SJCRH30 (cell line): ENCODE measurements at regions not wholly inside any gene's neighbourhood (a gene's known extent, or its start where the extent isn't known, plus 50 kb on each side); places are given as distances from the start of the nearest gene placed in this dataset.

Source experiments
- DNase-seq, 2 experiments: peaks; one replicate each; pipeline ENCODE4 v3.0.0-alpha.2; 2015 to 2020
- H3K27ac ChIP-seq: fragments of 250-450 bp; sonication (Bioruptor Pico); 2 replicates; pipeline ENCODE4 v1.5.1; 2020; ENCODE audit warnings: mild to moderate bottlenecking, moderate library complexity
- H3K27me3 ChIP-seq: fragments of 250-450 bp; sonication (Bioruptor Pico); 2 replicates; pipeline ENCODE4 v1.5.1; 2020; ENCODE audit warnings: mild to moderate bottlenecking, moderate library complexity
- H3K36me3 ChIP-seq: fragments of 250-450 bp; sonication (Bioruptor Pico); 2 replicates; pipeline ENCODE4 v1.5.1; 2020; ENCODE audit warnings: mild to moderate bottlenecking, moderate library complexity
- H3K4me1 ChIP-seq: fragments of 250-450 bp; sonication (Bioruptor Pico); 2 replicates; pipeline ENCODE4 v1.5.1; 2020; ENCODE audit warnings: mild to moderate bottlenecking, moderate library complexity
- H3K4me3 ChIP-seq: fragments of 250-450 bp; sonication (Bioruptor Pico); 2 replicates; pipeline ENCODE4 v1.5.1; 2020; ENCODE audit warnings: mild to moderate bottlenecking, moderate library complexity
- H3K9me3 ChIP-seq: fragments of 250-450 bp; sonication (Bioruptor Pico); replicated peaks from 2 replicates; pipeline ENCODE4 v1.5.1; 2020; ENCODE audit warnings: mild to moderate bottlenecking, moderate library complexity

DNA sequence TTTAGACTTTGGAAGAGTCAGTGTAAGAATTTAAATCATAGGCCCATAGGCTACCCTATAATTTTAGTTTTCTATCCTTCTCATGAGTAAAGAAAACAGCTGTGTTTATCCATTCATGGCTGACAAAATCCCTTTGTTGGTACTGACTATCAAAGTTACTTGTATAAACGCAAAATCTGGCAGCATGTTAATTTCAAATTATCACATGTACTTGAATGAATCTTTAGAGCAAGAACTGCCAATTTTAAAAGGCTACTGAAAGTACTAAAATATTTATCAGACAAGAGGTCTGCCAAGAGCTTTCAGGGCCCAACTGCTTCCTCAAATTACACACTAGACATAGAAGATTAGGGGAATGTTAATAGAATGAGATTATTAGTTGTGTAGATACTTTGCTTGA is 66.6 kb downstream of the MYL12B start:
- no peaks in the 10 kb centered on the region for H3K27me3 ChIP-seq

DNA sequence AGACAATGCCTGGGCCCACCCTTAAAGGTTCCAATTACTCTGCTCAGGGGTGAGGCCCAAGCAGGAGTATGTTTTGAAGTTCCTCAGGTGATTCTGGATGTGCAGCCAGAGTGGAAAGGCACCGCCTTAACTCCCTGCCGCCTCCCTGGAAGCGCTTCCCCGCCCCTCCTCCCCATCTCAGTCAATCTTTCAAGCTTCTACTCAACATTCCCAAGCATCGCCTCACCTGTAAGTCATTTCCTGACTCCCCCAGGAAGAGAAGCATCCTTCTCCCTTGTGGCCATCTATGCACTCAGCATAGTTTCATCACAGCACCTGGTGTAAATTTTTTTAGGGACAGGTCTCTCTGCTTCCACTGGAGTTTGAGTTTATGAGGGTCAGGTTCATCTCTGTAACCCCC is 67.5 kb downstream of the MYL12B start:
- DNase-seq = no peak
- Histone ChIP-seq H3K9me3 (no peaks in the 10 kb centered on the region), H3K4me3 (no peak overlapping the region), H3K4me1 (peaks cover 9% of the 10 kb centered on the region), H3K27me3 (no peaks in the 10 kb centered on the region), H3K27ac (no peak overlapping the region), H3K36me3 (no peaks in the 10 kb centered on the region)

More for the DNA sequence above, 66.6 kb downstream of the MYL12B start:
- H3K36me3 ChIP-seq = no peaks in the 10 kb centered on the region
- H3K27ac ChIP-seq = peak overlapping the region; percentile 37
- peak in 1 of 2 experiments; percentile 26 for DNase-seq
- no peak overlapping the region for H3K4me3 ChIP-seq
- peaks cover 13% of the 10 kb centered on the region for H3K4me1 ChIP-seq
- H3K9me3 ChIP-seq = no peaks in the 10 kb centered on the region

DNA sequence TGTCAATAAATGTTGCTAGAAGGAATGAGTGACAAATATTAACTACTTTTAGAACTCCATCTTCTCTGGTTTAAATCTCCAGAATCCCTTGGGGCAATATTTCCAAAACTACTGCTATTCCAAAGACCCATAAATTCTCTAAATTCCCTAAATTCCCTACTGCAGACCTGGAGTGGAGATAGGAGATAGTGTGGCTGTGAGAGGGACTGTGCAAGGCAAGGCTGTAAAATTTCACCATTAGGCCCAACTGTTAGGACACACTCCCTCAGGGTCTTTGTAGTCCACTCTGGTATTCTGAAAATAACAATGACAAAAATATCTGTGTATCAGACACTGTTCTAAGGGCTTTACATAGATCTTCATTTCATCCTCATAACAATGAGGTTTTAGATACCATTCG is 67.9 kb downstream of the MYL12B start:
- Histone ChIP-seq H3K9me3 (no peaks in the 10 kb centered on the region), H3K27ac (no peak overlapping the region), H3K27me3 (no peaks in the 10 kb centered on the region), H3K4me1 (peaks cover 9% of the 10 kb centered on the region), H3K36me3 (no peaks in the 10 kb centered on the region), H3K4me3 (no peak overlapping the region)
- DNase-seq = no peak

DNA sequence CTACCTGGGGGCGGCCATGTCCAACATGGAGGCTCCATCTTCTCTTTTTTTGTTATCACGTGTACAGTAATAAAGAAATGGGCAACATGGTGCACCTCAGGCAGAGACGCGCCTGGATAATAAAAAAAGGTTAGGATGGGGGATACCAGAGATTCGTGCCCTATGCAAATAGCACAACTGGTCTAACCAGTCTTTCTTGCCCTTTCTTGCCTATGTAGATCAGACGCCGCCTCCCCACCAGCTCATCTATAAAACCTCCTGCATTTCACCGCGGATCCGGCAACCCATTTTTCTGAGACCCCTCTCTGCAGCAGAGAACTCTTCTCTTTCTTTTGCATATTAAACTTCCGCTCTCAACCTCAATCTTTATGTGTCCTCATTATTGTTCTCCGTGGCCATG is 68.7 kb downstream of the MYL12B start:
- no peaks in the 10 kb centered on the region for H3K27me3 ChIP-seq
- no peak overlapping the region for H3K27ac ChIP-seq
- H3K4me1 ChIP-seq = peaks cover 9% of the 10 kb centered on the region
- no peak overlapping the region for H3K4me3 ChIP-seq
- H3K36me3 ChIP-seq = no peaks in the 10 kb centered on the region
- no peaks in the 10 kb centered on the region for H3K9me3 ChIP-seq
- DNase-seq = no peak

DNA sequence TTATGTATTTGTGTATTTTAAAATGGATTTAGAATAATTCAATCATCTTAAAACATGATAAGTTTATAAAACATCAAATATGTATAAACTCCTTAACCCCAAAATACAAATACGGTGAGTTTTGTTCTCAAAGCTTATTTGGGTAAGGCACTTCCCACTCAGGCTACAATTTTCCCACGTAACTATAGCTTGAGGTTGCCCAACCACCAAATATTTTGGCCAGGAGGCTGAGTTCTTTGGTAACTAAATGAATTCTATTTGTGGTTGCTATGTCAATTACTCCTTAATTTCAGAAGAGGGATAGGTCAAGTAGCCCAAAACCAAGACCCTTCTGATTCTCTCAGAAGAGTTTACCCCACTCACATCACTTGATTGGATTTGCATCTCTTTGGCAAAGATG is 70.4 kb downstream of the MYL12B start:
- no peak for DNase-seq
- Histone ChIP-seq H3K36me3 (no peaks in the 10 kb centered on the region), H3K27me3 (no peaks in the 10 kb centered on the region), H3K4me1 (peaks cover 9% of the 10 kb centered on the region), H3K27ac (no peak overlapping the region), H3K9me3 (no peaks in the 10 kb centered on the region), H3K4me3 (no peak overlapping the region)

DNA sequence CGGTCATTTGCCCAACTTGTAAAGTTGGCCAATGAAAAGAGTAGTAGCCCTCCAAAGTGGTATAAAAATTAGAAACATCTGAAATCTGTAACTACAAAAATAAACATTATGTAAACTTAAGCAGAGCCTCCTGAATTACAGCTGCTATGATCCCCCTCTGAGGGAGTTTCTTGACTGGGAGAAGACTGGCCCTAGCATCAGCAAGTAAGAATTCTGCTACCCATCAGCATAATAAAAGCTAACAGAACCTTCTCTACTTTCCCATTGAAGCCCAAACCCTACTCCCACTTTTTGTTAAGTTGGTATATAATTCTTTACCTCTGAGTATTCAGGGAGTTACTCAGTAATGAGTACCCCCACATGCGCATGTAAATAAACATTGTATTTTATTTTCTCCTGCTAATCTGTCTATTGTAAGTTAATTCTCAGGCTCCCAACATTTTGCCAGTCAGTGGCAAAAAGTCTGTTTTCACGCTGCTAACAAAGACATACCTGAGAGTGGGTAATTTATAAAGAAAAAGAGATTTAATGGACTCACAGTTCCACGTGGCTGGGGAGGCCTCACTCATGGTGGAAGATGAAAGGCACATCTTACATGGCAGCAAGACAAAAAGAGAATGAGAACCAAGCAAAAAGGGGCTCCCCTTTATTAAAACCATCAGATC is 71.3 kb downstream of the MYL12B start:
- no peak overlapping the region for H3K4me3 ChIP-seq
- no peaks in the 10 kb centered on the region for H3K9me3 ChIP-seq
- no peaks in the 10 kb centered on the region for H3K36me3 ChIP-seq
- peaks cover 9% of the 10 kb centered on the region for H3K4me1 ChIP-seq
- no peaks in the 10 kb centered on the region for H3K27me3 ChIP-seq
- no peak overlapping the region for H3K27ac ChIP-seq
- no peak for DNase-seq

DNA sequence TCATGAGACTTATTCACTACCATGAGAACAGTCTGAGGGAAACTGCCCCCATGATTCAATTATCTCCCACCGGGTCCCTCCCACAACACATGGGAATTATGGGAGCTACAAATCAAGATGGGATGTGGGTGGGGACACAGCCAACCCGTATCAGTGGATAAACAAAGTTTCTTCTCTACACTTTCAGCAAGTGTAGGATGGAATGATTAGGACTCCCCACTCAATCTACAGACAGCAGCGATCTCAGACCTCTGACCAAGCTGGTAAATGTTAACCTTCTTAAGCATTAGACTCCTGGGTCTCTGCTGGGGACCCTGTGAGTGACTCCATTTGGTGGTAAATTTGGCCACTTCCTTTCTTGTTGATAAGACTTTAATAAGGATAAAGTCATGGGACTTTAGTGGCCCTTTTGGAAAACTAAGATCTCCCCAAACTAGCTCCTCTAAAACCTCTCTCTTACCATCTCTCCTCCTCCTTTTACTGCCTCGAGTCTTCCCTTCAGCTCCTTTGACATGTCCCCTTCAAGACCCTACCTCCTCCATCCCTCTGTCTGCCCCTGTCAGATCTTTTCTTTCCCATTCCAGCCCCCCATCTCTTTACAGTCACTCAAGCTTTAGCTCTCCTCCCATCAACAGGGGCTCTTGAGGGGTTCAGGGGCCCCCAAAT is 71.9 kb downstream of the MYL12B start:
- H3K4me3 ChIP-seq = no peak overlapping the region
- H3K27ac ChIP-seq = no peak overlapping the region
- H3K9me3 ChIP-seq = no peaks in the 10 kb centered on the region
- H3K4me1 ChIP-seq = peaks cover 3% of the 10 kb centered on the region
- no peaks in the 10 kb centered on the region for H3K36me3 ChIP-seq
- no peaks in the 10 kb centered on the region for H3K27me3 ChIP-seq
- no peak for DNase-seq

DNA sequence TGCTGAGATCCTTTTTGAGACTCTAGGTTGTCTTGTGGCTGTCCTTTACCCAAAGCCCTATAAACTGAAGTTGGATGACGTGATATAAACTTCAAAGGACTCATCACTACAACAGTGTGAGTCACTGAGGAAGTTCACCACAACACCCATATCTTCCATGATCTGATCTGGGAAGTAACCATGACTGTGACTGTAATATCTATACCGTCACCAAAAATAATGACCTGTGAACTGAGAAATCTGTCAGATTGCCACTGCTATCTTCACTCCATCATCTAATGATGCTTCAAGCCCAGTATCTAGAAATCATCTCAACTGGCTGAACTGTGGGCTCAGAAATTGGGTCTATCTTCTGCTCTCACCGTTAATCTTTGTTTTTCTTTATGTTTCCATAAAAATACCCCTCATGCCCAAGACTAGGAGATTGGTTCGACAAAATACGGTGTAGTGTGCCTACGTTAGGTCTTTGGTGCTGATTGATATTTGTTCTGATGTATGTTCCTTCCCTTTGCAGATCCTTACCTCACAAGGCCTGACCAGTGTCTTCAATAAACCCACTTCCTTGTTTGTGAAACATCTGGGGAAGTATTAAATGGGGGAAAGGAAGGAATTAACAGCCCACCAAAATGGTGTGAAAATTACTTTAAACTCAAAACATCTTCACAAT is 78.2 kb downstream of the MYL12B start:
- H3K27me3 ChIP-seq = no peaks in the 10 kb centered on the region
- no peaks in the 10 kb centered on the region for H3K36me3 ChIP-seq
- H3K9me3 ChIP-seq = no peaks in the 10 kb centered on the region
- H3K4me3 ChIP-seq = no peak overlapping the region
- H3K4me1 ChIP-seq = no peaks in the 10 kb centered on the region
- no peak for DNase-seq
- no peak overlapping the region for H3K27ac ChIP-seq

DNA sequence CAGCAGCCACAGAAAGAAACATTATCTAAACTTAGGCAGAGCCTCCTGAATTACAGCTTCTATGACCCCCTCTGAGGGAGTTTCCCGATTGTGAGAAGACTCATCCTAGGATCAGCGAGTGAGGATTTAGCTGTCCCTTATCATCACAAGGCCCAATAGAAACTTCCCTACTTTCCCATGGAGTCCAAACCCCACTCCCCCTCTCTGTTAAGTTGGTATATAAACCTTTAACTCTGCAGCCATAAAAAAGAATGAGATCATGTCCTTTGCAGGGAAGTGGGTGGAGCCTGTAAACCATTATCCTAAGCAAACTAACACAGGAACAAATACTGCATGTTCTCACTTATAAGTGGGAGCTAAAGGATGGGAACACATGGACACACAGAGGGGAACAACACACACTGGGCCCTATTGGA is 78.8 kb downstream of the MYL12B start:
- H3K9me3 ChIP-seq = no peaks in the 10 kb centered on the region
- H3K36me3 ChIP-seq = no peaks in the 10 kb centered on the region
- DNase-seq = no peak
- no peaks in the 10 kb centered on the region for H3K4me1 ChIP-seq
- H3K27ac ChIP-seq = no peak overlapping the region
- H3K27me3 ChIP-seq = no peaks in the 10 kb centered on the region
- H3K4me3 ChIP-seq = no peak overlapping the region

DNA sequence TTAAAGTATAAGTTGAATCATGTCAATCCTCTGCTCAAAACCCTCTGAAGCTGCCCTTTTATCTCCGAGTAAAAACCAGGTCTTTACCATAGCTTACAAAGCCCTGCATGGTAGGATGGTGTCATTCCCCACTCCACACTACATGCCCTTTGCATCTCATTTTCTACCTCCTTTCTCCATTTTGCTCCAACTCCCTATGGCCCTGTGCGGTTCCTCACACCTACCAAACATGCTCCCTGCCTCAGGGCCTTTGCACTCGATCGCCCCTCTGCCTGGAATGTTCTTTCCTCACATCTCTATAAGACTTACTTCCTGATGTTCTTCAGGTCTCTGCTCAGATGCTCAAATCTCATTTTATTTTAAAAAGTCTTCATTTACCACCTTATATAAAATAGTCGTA is 80.7 kb downstream of the MYL12B start:
- Histone ChIP-seq H3K27me3 (no peaks in the 10 kb centered on the region), H3K9me3 (no peaks in the 10 kb centered on the region), H3K36me3 (no peaks in the 10 kb centered on the region), H3K4me1 (no peaks in the 10 kb centered on the region), H3K4me3 (no peak overlapping the region), H3K27ac (no peak overlapping the region)
- no peak for DNase-seq

DNA sequence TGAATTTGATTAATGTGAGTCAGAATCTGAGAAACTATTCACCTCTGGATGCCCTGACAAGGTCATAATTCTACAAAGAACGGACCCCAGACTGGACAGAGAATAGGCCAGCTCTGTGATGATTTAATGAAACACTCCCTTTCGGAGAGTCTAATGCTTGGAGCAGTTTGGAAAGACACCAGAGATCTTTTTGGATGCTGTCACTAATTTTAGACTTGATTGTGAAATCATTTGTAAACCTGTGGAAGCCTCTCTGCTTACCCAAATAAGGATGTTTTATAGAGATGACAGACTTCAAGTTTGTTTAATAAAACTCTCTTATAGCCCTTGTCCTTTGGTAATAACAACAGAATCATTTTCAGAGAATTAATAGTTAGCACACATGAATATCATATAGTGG is 83.5 kb downstream of the MYL12B start:
- Histone ChIP-seq H3K27ac (no peak overlapping the region), H3K9me3 (no peaks in the 10 kb centered on the region)
- no peak for DNase-seq

DNA sequence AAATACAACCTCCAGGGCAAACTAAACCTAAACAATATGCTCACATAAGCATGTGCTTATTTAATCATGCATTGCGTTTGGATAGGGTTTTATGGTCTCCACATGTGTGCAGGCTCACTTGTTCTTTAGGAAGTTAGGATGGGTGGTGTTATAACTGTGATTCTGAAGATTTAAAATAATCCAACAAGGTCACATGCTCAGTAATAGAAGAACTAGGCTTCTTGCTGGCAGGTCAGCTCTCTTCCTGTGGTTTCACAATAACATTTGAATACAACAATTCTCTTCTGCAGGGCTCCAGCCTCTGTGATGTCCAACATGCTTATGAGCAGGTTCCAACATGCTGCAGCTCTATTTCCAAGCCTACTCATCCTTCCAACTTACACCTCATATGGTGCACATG is 84.0 kb downstream of the MYL12B start:
- Histone ChIP-seq H3K27me3 (no peaks in the 10 kb centered on the region), H3K4me3 (no peak overlapping the region), H3K27ac (no peak overlapping the region), H3K36me3 (no peaks in the 10 kb centered on the region), H3K9me3 (no peaks in the 10 kb centered on the region), H3K4me1 (no peaks in the 10 kb centered on the region)
- no peak for DNase-seq

More for the DNA sequence above, 83.5 kb downstream of the MYL12B start:
- Histone ChIP-seq H3K36me3 (no peaks in the 10 kb centered on the region), H3K4me3 (no peak overlapping the region), H3K27me3 (no peaks in the 10 kb centered on the region), H3K4me1 (no peaks in the 10 kb centered on the region)

DNA sequence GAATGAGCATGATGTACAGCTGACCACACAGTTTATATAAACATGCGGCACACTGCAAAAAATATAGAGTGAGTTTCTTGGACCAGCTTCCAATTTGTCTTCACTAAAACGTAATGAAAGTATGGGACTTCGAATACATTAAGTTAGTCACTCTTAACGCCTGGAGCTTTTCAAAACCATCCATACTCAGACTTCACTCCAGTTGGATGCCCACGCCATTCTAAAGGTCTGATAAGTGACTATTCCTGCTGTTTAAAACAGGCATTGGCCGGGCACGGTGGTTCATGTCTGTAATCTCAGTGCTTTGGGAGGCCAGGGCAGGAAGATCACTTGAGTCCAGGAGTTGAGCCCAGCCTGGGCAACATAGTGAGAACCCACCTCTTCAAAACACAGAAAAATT is 84.6 kb downstream of the MYL12B start:
- Histone ChIP-seq H3K9me3 (no peaks in the 10 kb centered on the region), H3K27ac (no peak overlapping the region), H3K4me1 (0 out of 2 replicates have a peak, but pooled peaks cover 3% of the 10 kb centered on the region), H3K27me3 (no peaks in the 10 kb centered on the region), H3K36me3 (no peaks in the 10 kb centered on the region), H3K4me3 (no peak overlapping the region)
- DNase-seq = no peak

DNA sequence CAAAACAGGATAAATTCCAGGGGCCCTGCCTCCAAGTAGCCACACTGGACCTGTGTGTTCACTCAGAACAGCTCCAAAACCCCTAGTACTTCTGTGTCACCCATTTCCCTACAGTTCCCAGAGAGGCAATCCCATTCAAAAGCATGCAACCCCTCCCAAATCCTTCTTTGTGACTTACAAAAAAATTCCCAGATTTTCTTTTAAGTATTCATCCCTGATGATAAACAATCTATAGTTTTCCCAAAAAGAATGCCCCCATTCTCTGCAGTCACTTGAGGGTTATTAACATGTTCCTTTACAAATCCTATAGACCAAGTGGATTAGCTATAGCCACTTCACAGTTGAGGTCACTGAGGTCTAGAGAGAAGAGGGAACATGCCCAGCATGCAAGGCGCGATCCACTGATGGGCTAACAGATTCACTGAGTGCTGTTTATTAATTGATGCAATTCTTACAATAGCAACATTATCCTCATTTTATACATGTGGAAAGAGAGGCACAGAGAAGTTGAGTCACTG is 85.4 kb downstream of the MYL12B start:
- no peak overlapping the region for H3K4me3 ChIP-seq
- H3K36me3 ChIP-seq = no peaks in the 10 kb centered on the region
- no peak overlapping the region for H3K27ac ChIP-seq
- H3K4me1 ChIP-seq = 0 out of 2 replicates have a peak, but pooled peaks cover 3% of the 10 kb centered on the region
- no peaks in the 10 kb centered on the region for H3K27me3 ChIP-seq
- DNase-seq = no peak
- no peaks in the 10 kb centered on the region for H3K9me3 ChIP-seq

DNA sequence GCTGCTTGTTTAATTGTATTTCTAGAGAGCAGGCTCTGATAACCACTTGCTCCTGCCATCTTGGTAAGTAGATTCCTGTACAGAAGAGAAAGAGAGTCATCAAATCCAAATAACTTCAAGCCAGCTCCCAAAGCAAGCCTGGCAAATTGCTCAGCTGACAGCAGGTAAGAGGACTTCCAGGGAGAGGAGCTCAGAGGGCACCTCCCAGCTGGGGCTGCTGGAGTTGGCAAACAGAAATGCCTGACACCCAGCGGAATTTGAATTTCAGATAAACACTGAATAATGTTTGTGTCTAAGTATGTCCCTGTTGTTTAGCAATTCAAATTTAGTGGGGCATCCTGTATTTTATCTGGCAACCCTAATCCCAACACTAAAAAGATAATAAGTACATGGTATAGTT is 86.2 kb downstream of the MYL12B start:
- Histone ChIP-seq H3K9me3 (no peaks in the 10 kb centered on the region), H3K4me3 (no peak overlapping the region), H3K4me1 (0 out of 2 replicates have a peak, but pooled peaks cover 3% of the 10 kb centered on the region), H3K27ac (no peak overlapping the region), H3K36me3 (no peaks in the 10 kb centered on the region), H3K27me3 (no peaks in the 10 kb centered on the region)
- DNase-seq = no peak
